ENCODE measurements at regions not wholly inside any gene's neighbourhood (a gene's known extent, or its start where the extent isn't known, plus 50 kb on each side); places are given as distances from the start of the nearest gene placed in this dataset.

- DNase-seq (ENCODE audit: insufficient read length, low spot score): no peak
- TF ChIP-seq CTCF (IDR thresholded peaks at IDR 0.05; ENCODE audit: insufficient read depth, missing control alignments): no peak
- no peak for FAIRE-seq
Measured at GRCh38 chr7:115429918-115430317, 508.0 kb downstream of the MDFIC start.

- no peak for TF ChIP-seq CTCF (IDR thresholded peaks at IDR 0.05; ENCODE audit: insufficient read depth, missing control alignments)
- no peak for DNase-seq (ENCODE audit: insufficient read length, low spot score)
- FAIRE-seq: no peak
Measured at GRCh38 chr7:115417662-115418061, 495.8 kb downstream of the MDFIC start.

GRCh38 chr7:115410972-115411686, 489.2 kb downstream of the MDFIC start:
- no peak for TF ChIP-seq CTCF (IDR thresholded peaks at IDR 0.05; ENCODE audit: insufficient read depth, missing control alignments)
- DNase-seq (ENCODE audit: insufficient read length, low spot score): no peak
- no peak for FAIRE-seq

- FAIRE-seq: no peak
- DNase-seq (ENCODE audit: insufficient read length, low spot score): no peak
- no peak for TF ChIP-seq CTCF (IDR thresholded peaks at IDR 0.05; ENCODE audit: insufficient read depth, missing control alignments)
Measured at GRCh38 chr7:115410434-115410820, 488.5 kb downstream of the MDFIC start.

- FAIRE-seq: no peak
- DNase-seq (ENCODE audit: insufficient read length, low spot score): no peak
- no peak for TF ChIP-seq CTCF (IDR thresholded peaks at IDR 0.05; ENCODE audit: insufficient read depth, missing control alignments)
Measured at GRCh38 chr7:115409682-115410433, 488.0 kb downstream of the MDFIC start.

GRCh38 chr7:115406219-115406618, 484.3 kb downstream of the MDFIC start:
- FAIRE-seq (no peak), DNase-seq (ENCODE audit: insufficient read length, low spot score) (no peak)
- TF ChIP-seq CTCF (IDR thresholded peaks at IDR 0.05; ENCODE audit: insufficient read depth, missing control alignments): no peak

GRCh38 chr7:115387137-115387536, 465.2 kb downstream of the MDFIC start:
- DNase-seq (ENCODE audit: insufficient read length, low spot score) (no peak), FAIRE-seq (no peak)
- TF ChIP-seq CTCF (IDR thresholded peaks at IDR 0.05; ENCODE audit: insufficient read depth, missing control alignments): no peak
